ENCODE measurements at regions not wholly inside any gene's neighbourhood (a gene's known extent, or its start where the extent isn't known, plus 50 kb on each side); places are given as distances from the start of the nearest gene placed in this dataset.

- Mint-ChIP-seq H3K36me3 (ENCODE audit: low read depth) (no peaks in the 10 kb centered on the region), H3K4me1 (peaks cover 9% of the 10 kb centered on the region), H3K27me3 (ENCODE audit: low read depth, poor library complexity) (peaks cover 6% of the 10 kb centered on the region), H3K4me3 (no peak overlapping the region), H3K9me3 (peaks cover 3% of the 10 kb centered on the region), H3K27ac (no peak overlapping the region)
- DNase-seq, result no peak
- TF ChIP-seq, protein P1, sequence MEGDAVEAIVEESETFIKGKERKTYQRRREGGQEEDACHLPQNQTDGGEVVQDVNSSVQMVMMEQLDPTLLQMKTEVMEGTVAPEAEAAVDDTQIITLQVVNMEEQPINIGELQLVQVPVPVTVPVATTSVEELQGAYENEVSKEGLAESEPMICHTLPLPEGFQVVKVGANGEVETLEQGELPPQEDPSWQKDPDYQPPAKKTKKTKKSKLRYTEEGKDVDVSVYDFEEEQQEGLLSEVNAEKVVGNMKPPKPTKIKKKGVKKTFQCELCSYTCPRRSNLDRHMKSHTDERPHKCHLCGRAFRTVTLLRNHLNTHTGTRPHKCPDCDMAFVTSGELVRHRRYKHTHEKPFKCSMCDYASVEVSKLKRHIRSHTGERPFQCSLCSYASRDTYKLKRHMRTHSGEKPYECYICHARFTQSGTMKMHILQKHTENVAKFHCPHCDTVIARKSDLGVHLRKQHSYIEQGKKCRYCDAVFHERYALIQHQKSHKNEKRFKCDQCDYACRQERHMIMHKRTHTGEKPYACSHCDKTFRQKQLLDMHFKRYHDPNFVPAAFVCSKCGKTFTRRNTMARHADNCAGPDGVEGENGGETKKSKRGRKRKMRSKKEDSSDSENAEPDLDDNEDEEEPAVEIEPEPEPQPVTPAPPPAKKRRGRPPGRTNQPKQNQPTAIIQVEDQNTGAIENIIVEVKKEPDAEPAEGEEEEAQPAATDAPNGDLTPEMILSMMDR (IDR thresholded peaks at IDR 0.05), result no peak
Observed at GRCh38 chr11:123286761-123287160, 91.7 kb upstream of the CLMP start.

DNA sequence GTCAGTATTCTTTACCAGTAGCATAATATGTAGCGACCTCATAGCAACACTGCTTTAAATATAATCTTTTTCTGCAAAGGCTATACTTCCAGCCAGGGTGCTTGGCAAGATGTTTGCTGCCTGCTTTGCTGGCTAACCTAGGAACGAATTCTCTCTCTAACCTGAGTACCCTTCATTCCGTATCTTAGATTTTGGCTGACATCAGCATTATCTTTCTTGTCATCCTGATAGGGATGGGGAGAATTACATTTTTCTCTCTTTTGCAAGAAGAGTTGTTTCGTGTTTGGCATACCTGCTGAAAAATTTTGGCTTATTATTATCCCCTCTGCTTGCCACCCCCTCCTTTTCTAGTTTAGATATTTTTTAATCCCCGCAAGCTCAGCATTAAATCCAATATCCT lies 91.2 kb upstream of the CLMP start:
- Mint-ChIP-seq H3K9me3 (peaks cover 3% of the 10 kb centered on the region), H3K27ac (no peak overlapping the region), H3K4me3 (no peak overlapping the region), H3K36me3 (ENCODE audit: low read depth) (no peaks in the 10 kb centered on the region), H3K27me3 (ENCODE audit: low read depth, poor library complexity) (peaks cover 10% of the 10 kb centered on the region), H3K4me1 (peaks cover 9% of the 10 kb centered on the region)
- DNase-seq, result no peak
- TF ChIP-seq, protein P1 (IDR thresholded peaks at IDR 0.05), result no peak

GRCh38 chr11:123284454-123284853 lies 89.4 kb upstream of the CLMP start:
- TF ChIP-seq, protein P1 (IDR thresholded peaks at IDR 0.05), result no peak
- peaks cover 3% of the 10 kb centered on the region for H3K9me3 Mint-ChIP-seq
- no peak for DNase-seq
- no peaks in the 10 kb centered on the region for H3K36me3 Mint-ChIP-seq (ENCODE audit: low read depth)
- H3K4me3 Mint-ChIP-seq, result no peak overlapping the region
- no peak overlapping the region for H3K27ac Mint-ChIP-seq
- H3K4me1 Mint-ChIP-seq, result peaks cover 19% of the 10 kb centered on the region
- peaks cover 12% of the 10 kb centered on the region for H3K27me3 Mint-ChIP-seq (ENCODE audit: low read depth, poor library complexity)

- TF ChIP-seq, protein P1 (IDR thresholded peaks at IDR 0.05), result no peak
- H3K27ac Mint-ChIP-seq, result no peak overlapping the region
- no peak overlapping the region for H3K4me3 Mint-ChIP-seq
- peaks cover 19% of the 10 kb centered on the region for H3K4me1 Mint-ChIP-seq
- DNase-seq, result no peak
- H3K27me3 Mint-ChIP-seq (ENCODE audit: low read depth, poor library complexity), result peaks cover 18% of the 10 kb centered on the region
- peaks cover 3% of the 10 kb centered on the region for H3K9me3 Mint-ChIP-seq
- H3K36me3 Mint-ChIP-seq (ENCODE audit: low read depth), result no peaks in the 10 kb centered on the region
Observed at GRCh38 chr11:123282597-123282996, 87.5 kb upstream of the CLMP start.

GRCh38 chr11:123273616-123274015 lies 78.6 kb upstream of the CLMP start:
- Mint-ChIP-seq H3K4me1 (peaks cover 4% of the 10 kb centered on the region), H3K27ac (no peak overlapping the region), H3K27me3 (ENCODE audit: low read depth, poor library complexity) (peaks cover 15% of the 10 kb centered on the region), H3K4me3 (no peak overlapping the region), H3K36me3 (ENCODE audit: low read depth) (no peaks in the 10 kb centered on the region), H3K9me3 (no peaks in the 10 kb centered on the region)
- no peak for DNase-seq
- TF ChIP-seq, protein P1 (IDR thresholded peaks at IDR 0.05), result no peak

- Mint-ChIP-seq H3K4me3 (no peak overlapping the region), H3K4me1 (peaks cover 9% of the 10 kb centered on the region), H3K27me3 (ENCODE audit: low read depth, poor library complexity) (peaks cover 12% of the 10 kb centered on the region), H3K27ac (no peak overlapping the region), H3K9me3 (no peaks in the 10 kb centered on the region), H3K36me3 (ENCODE audit: low read depth) (no peaks in the 10 kb centered on the region)
- no peak for DNase-seq
- TF ChIP-seq, protein P1 (IDR thresholded peaks at IDR 0.05), result no peak
Observed at GRCh38 chr11:123272565-123272964, 77.5 kb upstream of the CLMP start.
